HepG2 (cell line): ENCODE measurements at regions not wholly inside any gene's neighbourhood (a gene's known extent, or its start where the extent isn't known, plus 50 kb on each side); places are given as distances from the start of the nearest gene placed in this dataset.

Experiments used
- AFF4 ChIP-seq: sonication (generic); formaldehyde crosslinking; IDR thresholded peaks from 2 replicates; pipeline ENCODE4 v1.4.0; 2020; ENCODE audit warnings: missing genetic modification reagents
- ATF2 ChIP-seq: sonication (generic); formaldehyde crosslinking; IDR thresholded peaks from 2 replicates; pipeline ENCODE4 v1.4.0; 2020; ENCODE audit warnings: missing genetic modification reagents
- CREB1 ChIP-seq, 2 experiments: fragments of 450-650 bp in 1 of 2; IDR thresholded peaks; 2 replicates each; pipeline ENCODE4 v1.6.1; 2016 to 2017; ENCODE audit warnings: control low read depth in 1 of 2, mild to moderate bottlenecking in 1 of 2, missing compliant biosample characterization in 1 of 2, missing genetic modification characterization in 1 of 2
- FOXA3 ChIP-seq: IDR thresholded peaks from 2 replicates; pipeline ENCODE4 v1.6.1; 2016; ENCODE audit warnings: missing genetic modification reagents, missing compliant biosample characterization
- GMEB2 ChIP-seq: IDR thresholded peaks from 2 replicates; pipeline ENCODE4 v1.6.1; 2016; ENCODE audit warnings: missing biosample characterization, missing genetic modification reagents, low read depth
- KIAA2018 ChIP-seq: sonication (generic); formaldehyde crosslinking; IDR thresholded peaks from 2 replicates; pipeline ENCODE4 v1.5.0; 2020; ENCODE audit warnings: mild to moderate bottlenecking, missing genetic modification reagents, borderline replicate concordance
- MXD4 ChIP-seq: IDR thresholded peaks from 2 replicates; pipeline ENCODE4 v1.6.1; 2016; ENCODE audit warnings: mild to moderate bottlenecking, missing biosample characterization, missing genetic modification reagents
- PBX3 ChIP-seq: sonication (generic); formaldehyde crosslinking; IDR thresholded peaks from 2 replicates; pipeline ENCODE4 v1.8.1; 2023; ENCODE audit warnings: missing genetic modification reagents, inconsistent platforms, borderline replicate concordance
- SNRNP70 ChIP-seq: fragments of 200-400 bp; formaldehyde crosslinking; IDR thresholded peaks from 2 replicates; pipeline ENCODE4 v1.6.1; 2017; ENCODE audit warnings: mild to moderate bottlenecking, low read depth, low read length, moderate library complexity
- WIZ ChIP-seq: sonication (generic); formaldehyde crosslinking; IDR thresholded peaks from 2 replicates; pipeline ENCODE4 v1.5.1; 2020; ENCODE audit warnings: mild to moderate bottlenecking, missing genetic modification reagents
- ZNF557 ChIP-seq: sonication (generic); formaldehyde crosslinking; IDR thresholded peaks from 2 replicates; pipeline ENCODE4 v1.4.0; 2020; ENCODE audit warnings: missing genetic modification reagents
- ZNF598 ChIP-seq: sonication (generic); formaldehyde crosslinking; IDR thresholded peaks from 2 replicates; pipeline ENCODE4 v1.5.1; 2020; ENCODE audit warnings: mild to moderate bottlenecking, missing genetic modification reagents, borderline replicate concordance
- ZNF703 ChIP-seq: sonication (generic); formaldehyde crosslinking; IDR thresholded peaks from 2 replicates; pipeline ENCODE4 v1.5.1; 2020; ENCODE audit warnings: missing genetic modification reagents, mild to moderate bottlenecking, moderate library complexity, borderline replicate concordance

GRCh38 chr14:35213869-35214387, 78.3 kb upstream of the PSMA6 start (continued):
- TF ChIP-seq SNRNP70 (no peak), AFF4 (no peak), ZNF557 (CRISPR knock-in tag) (no peak), WIZ (CRISPR knock-in tag) (no peak), FOXA3 (CRISPR knock-in tag) (peak; percentile 87), ZNF598 (CRISPR knock-in tag) (no peak), PBX3 (CRISPR knock-in tag) (no peak), CREB1 (IDR thresholded peaks at IDR 0.05) (peak; percentile 78), CREB1 (CRISPR knock-in tag; IDR thresholded peaks at IDR 0.05) (no peak; the same call in 1 of the 2 replicates), GMEB2 (CRISPR knock-in tag) (0 out of 2 replicates have a peak, but pooled peaks have one; percentile 23), ATF2 (CRISPR knock-in tag) (no peak), KIAA2018 (CRISPR knock-in tag) (no peak), MXD4 (CRISPR knock-in tag) (no peak; the same call in 1 of the 2 replicates), ZNF703 (CRISPR knock-in tag) (no peak)
